Midbrain (tissue), 1 donor: ENCODE measurements at regions not wholly inside any gene's neighbourhood (a gene's known extent, or its start where the extent isn't known, plus 50 kb on each side); places are given as distances from the start of the nearest gene placed in this dataset.
"Not testable (repeated sequence)": the region's sequence is repeated elsewhere in the genome, so short reads cannot be mapped to it uniquely, and the experiment has no call there.

Source experiments
- DNase-seq: peaks from one replicate; lab custom pipeline; 2025; lab: John Stamatoyannopoulos, UW

GRCh38 chr7:85322252-85322651 lies 135.4 kb upstream of the SEMA3D start:
- no peak for DNase-seq

GRCh38 chr7:85320699-85321476 lies 134.0 kb upstream of the SEMA3D start:
- no peak for DNase-seq

GRCh38 chr7:85316489-85316888 lies 129.6 kb upstream of the SEMA3D start:
- no peak for DNase-seq

GRCh38 chr7:85310301-85310700 lies 123.4 kb upstream of the SEMA3D start:
- no peak for DNase-seq

GRCh38 chr7:85306115-85306514 lies 119.3 kb upstream of the SEMA3D start:
- DNase-seq, result no peak

GRCh38 chr7:85294176-85294575 lies 107.3 kb upstream of the SEMA3D start:
- DNase-seq, result no peak

- DNase-seq, result no peak
Observed at GRCh38 chr7:85292908-85293576, 106.2 kb upstream of the SEMA3D start.

- DNase-seq, result no peak
Observed at GRCh38 chr7:85290269-85290668, 103.4 kb upstream of the SEMA3D start.

- no peak for DNase-seq
Observed at GRCh38 chr7:85289279-85289678, 102.4 kb upstream of the SEMA3D start.

GRCh38 chr7:85287106-85287825 lies 100.4 kb upstream of the SEMA3D start:
- DNase-seq, result no peak

- DNase-seq, result no peak
Observed at GRCh38 chr7:85286446-85286845, 99.6 kb upstream of the SEMA3D start.

GRCh38 chr7:85285527-85285926 lies 98.7 kb upstream of the SEMA3D start:
- no peak for DNase-seq

GRCh38 chr7:85275204-85275603 lies 88.3 kb upstream of the SEMA3D start:
- no peak for DNase-seq

GRCh38 chr7:85274454-85274853 lies 87.6 kb upstream of the SEMA3D start:
- DNase-seq, result no peak

- no peak for DNase-seq
Observed at GRCh38 chr7:85262891-85263290, 76.0 kb upstream of the SEMA3D start.

GRCh38 chr7:85261336-85261735 lies 74.5 kb upstream of the SEMA3D start:
- DNase-seq, result no peak

- not testable (repeated sequence) for DNase-seq
Observed at GRCh38 chr7:85249787-85250186, 62.9 kb upstream of the SEMA3D start.

- no peak for DNase-seq
Observed at GRCh38 chr7:85239109-85239508, 52.3 kb upstream of the SEMA3D start.

- no peak for DNase-seq
Observed at GRCh38 chr7:85237721-85238120, 50.9 kb upstream of the SEMA3D start.
